ENCODE measurements at regions not wholly inside any gene's neighbourhood (a gene's known extent, or its start where the extent isn't known, plus 50 kb on each side); places are given as distances from the start of the nearest gene placed in this dataset.

- Histone ChIP-seq H3K36me3 (no peaks in the 10 kb centered on the region), H3K9me3 (no peaks in the 10 kb centered on the region), H3K4me3 (no peak overlapping the region), H3K27me3 (peaks cover 7 to 25% (median 16%) of the 10 kb centered on the region in 3 donors), H3K4me1 (peaks cover 0 to 4% of the 10 kb centered on the region in 2 donors), H3K27ac (no peak overlapping the region)
- no peak for ATAC-seq
- TF ChIP-seq POLR2A (IDR thresholded peaks at IDR 0.05) = no peak
- TF ChIP-seq CTCF (IDR thresholded peaks at IDR 0.05 in 4 of 5, conservative IDR thresholded peaks at IDR 0.05 in 1 of 5) = no peak
- in situ Hi-C loops (cut with MboI; ENCODE audit: low sequenced_read_pairs in 4 of 4) (no loop called here), intact Hi-C loops (cut with DNase I; ENCODE audit: low total_unique reads) (no loop called here)
- DNase-seq = no peak
Observed at GRCh38 chr13:111969551-111970135, 97.3 kb upstream of the SOX1 start.

GRCh38 chr13:111970494-111971141 is 96.3 kb upstream of the SOX1 start:
- Histone ChIP-seq H3K4me1 (peaks cover 0 to 4% of the 10 kb centered on the region in 2 donors), H3K4me3 (no peak overlapping the region), H3K9me3 (no peaks in the 10 kb centered on the region), H3K27me3 (peaks cover 7 to 25% (median 16%) of the 10 kb centered on the region in 3 donors), H3K27ac (no peak overlapping the region), H3K36me3 (no peaks in the 10 kb centered on the region)
- in situ Hi-C loops (cut with MboI; ENCODE audit: low sequenced_read_pairs in 4 of 4) = no loop called here
- DNase-seq (no peak), ATAC-seq (no peak)
- intact Hi-C loops (cut with DNase I; ENCODE audit: low total_unique reads) = no loop called here
- no peak for TF ChIP-seq CTCF (IDR thresholded peaks at IDR 0.05 in 4 of 5, conservative IDR thresholded peaks at IDR 0.05 in 1 of 5)
- TF ChIP-seq POLR2A (IDR thresholded peaks at IDR 0.05) = no peak

- intact Hi-C loops (cut with DNase I; ENCODE audit: low total_unique reads) = no loop called here
- Histone ChIP-seq H3K27ac (no peak overlapping the region), H3K4me1 (peaks cover 0 to 4% of the 10 kb centered on the region in 2 donors), H3K27me3 (peaks cover 7 to 23% (median 23%) of the 10 kb centered on the region in 3 donors), H3K4me3 (no peak overlapping the region), H3K36me3 (no peaks in the 10 kb centered on the region), H3K9me3 (no peaks in the 10 kb centered on the region)
- in situ Hi-C loops (cut with MboI; ENCODE audit: low sequenced_read_pairs in 4 of 4) = no loop called here
- no peak for ATAC-seq
- TF ChIP-seq POLR2A (IDR thresholded peaks at IDR 0.05) = no peak
- no peak for TF ChIP-seq CTCF (IDR thresholded peaks at IDR 0.05 in 4 of 5, conservative IDR thresholded peaks at IDR 0.05 in 1 of 5)
- DNase-seq = no peak
Observed at GRCh38 chr13:111971891-111972780, 94.8 kb upstream of the SOX1 start.

- no peak for ATAC-seq
- no peak for DNase-seq
- H3K27me3 ChIP-seq = peaks cover 7 to 29% (median 26%) of the 10 kb centered on the region in 3 donors
Observed at GRCh38 chr13:111973186-111973585, 93.8 kb upstream of the SOX1 start.

More at GRCh38 chr13:111973186-111973585, 93.8 kb upstream of the SOX1 start:
- Histone ChIP-seq H3K27ac (no peak overlapping the region), H3K4me3 (no peak overlapping the region), H3K9me3 (no peaks in the 10 kb centered on the region), H3K4me1 (peaks cover 0 to 4% of the 10 kb centered on the region in 2 donors), H3K36me3 (no peaks in the 10 kb centered on the region)
- TF ChIP-seq POLR2A (IDR thresholded peaks at IDR 0.05) = no peak
- no peak for TF ChIP-seq CTCF (IDR thresholded peaks at IDR 0.05 in 4 of 5, conservative IDR thresholded peaks at IDR 0.05 in 1 of 5)
- in situ Hi-C loops (cut with MboI; ENCODE audit: low sequenced_read_pairs in 4 of 4) (no loop called here), intact Hi-C loops (cut with DNase I; ENCODE audit: low total_unique reads) (no loop called here)

Measured in gastrocnemius medialis (tissue), 4 donors.